ENCODE measurements at regions not wholly inside any gene's neighbourhood (a gene's known extent, or its start where the extent isn't known, plus 50 kb on each side); places are given as distances from the start of the nearest gene placed in this dataset.

GRCh38 chr9:117470902-117471301 is 56.0 kb upstream of the ASTN2 start (continued):
- TF ChIP-seq CHD7 (IDR thresholded peaks at IDR 0.05; ENCODE audit: insufficient replicate concordance, low read length) (no peak), EGR1 (IDR thresholded peaks at IDR 0.05; ENCODE audit: borderline replicate concordance, low read depth, low read length) (no peak), USF2 (IDR thresholded peaks at IDR 0.05; ENCODE audit: low read length) (no peak)
